ENCODE measurements at regions not wholly inside any gene's neighbourhood (a gene's known extent, or its start where the extent isn't known, plus 50 kb on each side); places are given as distances from the start of the nearest gene placed in this dataset.
"Not testable (repeated sequence)": the region's sequence is repeated elsewhere in the genome, so short reads cannot be mapped to it uniquely, and the experiment has no call there.

- peak in 1 of 9 donors; percentile 38 for TF ChIP-seq CTCF (IDR thresholded peaks at IDR 0.05)
- intact Hi-C loops (cut with DNase I); H3K9me3 ChIP-seq; H3K36me3 ChIP-seq; H3K27me3 ChIP-seq; H3K27ac ChIP-seq; ATAC-seq; H3K4me1 ChIP-seq; DNase-seq: not testable (repeated sequence)
- peak overlapping the region in 1 of 10 donors; percentile 27 for H3K4me3 ChIP-seq
- 0% methylated on average over 9 of the region's 42 CpGs; no CpG with 5 or more reads in 1 of the 2 donors for WGBS, 2 donors
These were observed 170.8 kb downstream of the GTF2H2C_2 start for GRCh38 chr5:70585996-70586395.
